SK-N-SH (cell line): ENCODE measurements at regions not wholly inside any gene's neighbourhood (a gene's known extent, or its start where the extent isn't known, plus 50 kb on each side); places are given as distances from the start of the nearest gene placed in this dataset.
A peak's percentile ranks its signal among the peaks of the same experiment; 100 is the strongest.

Source experiments
- CTCF ChIA-PET: fragments of 300-600, 350-600 bp; formaldehyde crosslinking; extraction: SDS; loops from one replicate; lab custom pipeline; 2021; lab: Yijun Ruan, JAX
- POLR2A ChIA-PET: fragments of 350-600 bp; sonication (Branson Sonifier 250); formaldehyde crosslinking; extraction: SDS; loops from one replicate; lab custom pipeline; 2020; ENCODE audit warnings: antibody characterized with exemption, inconsistent platforms; lab: Yijun Ruan, JAX
- DNase-seq: peaks from one replicate; pipeline ENCODE4 v3.0.0; 2012
- H2AFZ ChIP-seq: fragments of 200-600 bp; sonication (generic); 2 replicates; pipeline ENCODE4 v1.8.1; 2016; ENCODE audit warnings: antibody characterized with exemption, mild to moderate bottlenecking, low read depth
- H3F3A ChIP-seq: fragments of 200-600 bp; sonication (generic); replicated peaks from 2 replicates; pipeline ENCODE3; 2016; ENCODE audit warnings: antibody characterized with exemption, mild to moderate bottlenecking; ENCODE audit not compliant: insufficient read depth
- H3K27ac ChIP-seq, 2 experiments: fragments of 200-500 bp in 1 of 2; fragments of 200-600 bp in 1 of 2; sonication (Bioruptor generic) in 1 of 2; sonication (generic), shearing (Covaris generic) in 1 of 2; 2 replicates each; pipeline versions ENCODE4 v1.5.1 to v1.6.1; 2014 to 2016; ENCODE audit warnings: low read depth in 2 of 2, inconsistent platforms in 1 of 2, low read length in 1 of 2, mild to moderate bottlenecking in 1 of 2, mixed read lengths in 1 of 2
- H3K27me3 ChIP-seq: fragments of 200-600 bp; sonication (generic), shearing (Covaris generic); 2 replicates; pipeline ENCODE4 v1.6.1; 2016; ENCODE audit warnings: mixed run types; ENCODE audit not compliant: insufficient read depth
- H3K36me3 ChIP-seq, 2 experiments: fragments of 200-500 bp in 1 of 2; fragments of 200-600 bp in 1 of 2; sonication (Bioruptor generic) in 1 of 2; sonication (generic) in 1 of 2; replicated peaks in 1 of 2; 2 replicates each; pipeline versions ENCODE3 to v1.5.1; 2014 to 2016; ENCODE audit warnings: low read length in 1 of 2, mild to moderate bottlenecking in 1 of 2; ENCODE audit not compliant: insufficient read depth in 2 of 2, control insufficient read depth in 1 of 2
- H3K4me1 ChIP-seq, 2 experiments: fragments of 200-500 bp in 1 of 2; fragments of 200-600 bp in 1 of 2; sonication (Bioruptor generic) in 1 of 2; sonication (generic), shearing (Covaris generic) in 1 of 2; 2 replicates each; pipeline versions ENCODE4 v1.5.1 to v1.6.1; 2014 to 2016; ENCODE audit warnings: low read depth in 1 of 2, low read length in 1 of 2, mixed run types in 1 of 2; ENCODE audit not compliant: insufficient read depth in 2 of 2, control insufficient read depth in 1 of 2
- H3K4me2 ChIP-seq: fragments of 200-600 bp; sonication (generic), shearing (Covaris generic); 2 replicates; pipeline ENCODE4 v1.6.1; 2017; ENCODE audit warnings: mixed run types
- H3K4me3 ChIP-seq, 2 experiments: fragments of 200-500 bp in 1 of 2; fragments of 200-600 bp in 1 of 2; sonication (Bioruptor generic) in 1 of 2; sonication (generic), shearing (Covaris generic) in 1 of 2; 2 replicates each; pipeline versions ENCODE4 v1.5.1 to v1.8.1; 2014 to 2016; ENCODE audit warnings: low read depth in 2 of 2, inconsistent platforms in 1 of 2, low read length in 1 of 2, mild to moderate bottlenecking in 1 of 2, mixed read lengths in 1 of 2, moderate library complexity in 1 of 2
- H3K79me2 ChIP-seq: fragments of 200-600 bp; sonication (generic); 2 replicates; pipeline ENCODE4 v1.8.1; 2017; ENCODE audit warnings: mild to moderate bottlenecking; ENCODE audit not compliant: insufficient read depth
- H3K9ac ChIP-seq: fragments of 200-600 bp; sonication (generic); 2 replicates; pipeline ENCODE4 v1.6.1; 2017; ENCODE audit warnings: mixed run types
- H3K9me2 ChIP-seq: fragments of 200-600 bp; sonication (generic); 2 replicates; pipeline ENCODE4 v1.6.1; 2017; ENCODE audit warnings: mixed run types
- H3K9me3 ChIP-seq: fragments of 200-600 bp; sonication (generic); 2 replicates; pipeline ENCODE4 v1.6.1; 2017; ENCODE audit warnings: mixed run types, mild to moderate bottlenecking, moderate library complexity
- H4K20me1 ChIP-seq: fragments of 200-600 bp; sonication (generic); 2 replicates; pipeline ENCODE4 v1.6.1; 2017; ENCODE audit warnings: mild to moderate bottlenecking, mixed run types; ENCODE audit not compliant: insufficient read depth
- CHD2 ChIP-seq: fragments of 150-350 bp; IDR thresholded peaks from 2 replicates; pipeline ENCODE4 v1.6.1; 2018; ENCODE audit warnings: low read length; ENCODE audit not compliant: partially characterized antibody
- EZH2phosphoT487 ChIP-seq: fragments of 200-600 bp; sonication (generic); IDR thresholded peaks from 2 replicates; pipeline ENCODE4 v1.6.1; 2017; ENCODE audit warnings: low read depth, mixed run types, mild to moderate bottlenecking, antibody characterized with exemption, moderate library complexity, borderline replicate concordance
- FOSL2 ChIP-seq: IDR thresholded peaks from 2 replicates; pipeline ENCODE4 v1.4.0; 2012; ENCODE audit warnings: low read depth, mild to moderate bottlenecking, moderate library complexity, borderline replicate concordance
- JUND ChIP-seq: IDR thresholded peaks from 2 replicates; pipeline ENCODE4 v1.4.0; 2012
- MEF2A ChIP-seq: IDR thresholded peaks from 2 replicates; pipeline ENCODE4 v1.4.0; 2012; ENCODE audit warnings: low read depth, borderline replicate concordance
- MXI1 ChIP-seq: IDR thresholded peaks from 2 replicates; pipeline ENCODE4 v1.6.1; 2012; ENCODE audit warnings: mild to moderate bottlenecking, low read depth, low read length, improper control_type of control experiment
- NFIC ChIP-seq: IDR thresholded peaks from 2 replicates; pipeline ENCODE4 v1.4.0; 2012; ENCODE audit warnings: borderline replicate concordance
- NRF1 ChIP-seq: IDR thresholded peaks from 2 replicates; pipeline ENCODE4 v1.6.1; 2012; ENCODE audit warnings: low read depth, mild to moderate bottlenecking, low read length
- RAD21 ChIP-seq: IDR thresholded peaks from 2 replicates; pipeline ENCODE4 v1.6.1; 2012; ENCODE audit warnings: mild to moderate bottlenecking, low read length
- RCOR1 ChIP-seq: fragments of 150-350 bp; IDR thresholded peaks from 2 replicates; pipeline ENCODE4 v1.6.1; 2017; ENCODE audit warnings: antibody characterized with exemption, low read length
- SIN3A ChIP-seq: IDR thresholded peaks from 2 replicates; pipeline ENCODE4 v1.6.1; 2012; ENCODE audit warnings: low read depth, mild to moderate bottlenecking, low read length, moderate library complexity, borderline replicate concordance
- SMC3 ChIP-seq: IDR thresholded peaks from 2 replicates; pipeline ENCODE4 v1.6.1; 2012; ENCODE audit warnings: low read depth, low read length, improper control_type of control experiment
- TAF1 ChIP-seq: IDR thresholded peaks from 2 replicates; pipeline ENCODE4 v1.6.1; 2012; ENCODE audit warnings: low read depth, mild to moderate bottlenecking, low read length, moderate library complexity, borderline replicate concordance
- TCF12 ChIP-seq: IDR thresholded peaks from 2 replicates; pipeline ENCODE4 v1.4.0; 2012
- YY1 ChIP-seq: IDR thresholded peaks from 2 replicates; pipeline ENCODE4 v1.4.0; 2012; ENCODE audit warnings: low read depth, mild to moderate bottlenecking
- WGBS: methylation state at CpG from one replicate; pipeline ENCODE4 v1.1.6; 2017; ENCODE audit warnings: low lambda C conversion rate; 5-methylcytosine and 5-hydroxymethylcytosine counted together
- TF ChIP-seq, protein P1 (sequence below): IDR thresholded peaks from 2 replicates; pipeline ENCODE4 v1.4.0; 2012; ENCODE audit warnings: low read depth, borderline replicate concordance
- TF ChIP-seq, protein P2 (sequence below): fragments of 150-350 bp; IDR thresholded peaks from 2 replicates; pipeline ENCODE4 v1.6.1; 2017; ENCODE audit warnings: antibody characterized with exemption, low read length, low read depth, borderline replicate concordance
- TF ChIP-seq, protein P3 (sequence below): IDR thresholded peaks from 2 replicates; pipeline ENCODE4; 2012
- TF ChIP-seq, protein P4 (sequence below): fragments of 200-600 bp; sonication (generic); IDR thresholded peaks from 2 replicates; pipeline ENCODE4 v1.6.1; 2017; ENCODE audit warnings: antibody characterized with exemption, mild to moderate bottlenecking, moderate library complexity
- TF ChIP-seq, protein P5 (sequence below): IDR thresholded peaks from 2 replicates; pipeline ENCODE4 v1.6.1; 2012; ENCODE audit warnings: mild to moderate bottlenecking, low read depth, low read length, moderate library complexity

DNA sequence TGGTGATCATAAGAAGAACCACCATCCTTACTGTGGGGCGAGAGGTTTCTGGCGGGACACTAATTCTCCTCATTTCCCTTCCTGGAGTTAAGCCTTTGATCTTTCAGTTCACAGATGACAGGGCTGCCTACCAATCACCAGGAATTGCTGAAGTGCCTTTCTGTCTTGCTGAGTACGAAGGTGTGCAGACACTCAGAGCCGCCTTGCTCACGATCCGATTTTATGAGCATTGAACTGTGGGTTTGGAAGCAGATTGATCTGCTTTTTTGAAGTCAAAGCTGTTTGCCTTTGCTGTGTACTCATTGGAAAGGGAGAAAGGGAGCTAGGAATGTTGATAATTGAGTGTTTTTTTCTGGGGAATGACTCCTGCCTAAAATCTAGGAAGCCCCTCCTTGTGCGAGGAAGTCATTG is 129.1 kb upstream of the SALL4 start:
- no peak overlapping the region for H3K4me2 ChIP-seq
- POLR2A ChIA-PET: no interaction called here
- H3K9ac ChIP-seq: no peak overlapping the region
- H2AFZ ChIP-seq: no peak overlapping the region
- TF ChIP-seq, protein P1, sequence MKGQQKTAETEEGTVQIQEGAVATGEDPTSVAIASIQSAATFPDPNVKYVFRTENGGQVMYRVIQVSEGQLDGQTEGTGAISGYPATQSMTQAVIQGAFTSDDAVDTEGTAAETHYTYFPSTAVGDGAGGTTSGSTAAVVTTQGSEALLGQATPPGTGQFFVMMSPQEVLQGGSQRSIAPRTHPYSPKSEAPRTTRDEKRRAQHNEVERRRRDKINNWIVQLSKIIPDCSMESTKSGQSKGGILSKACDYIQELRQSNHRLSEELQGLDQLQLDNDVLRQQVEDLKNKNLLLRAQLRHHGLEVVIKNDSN: no peak
- TF ChIP-seq RAD21: no peak
- TF ChIP-seq EZH2phosphoT487: no peak
- no peak for TF ChIP-seq SMC3
- TF ChIP-seq CHD2: no peak
- peaks cover 0 to 14% of the 10 kb centered on the region in 2 experiments; a peak in 1 of 4 replicates for H3K4me1 ChIP-seq
- WGBS: 96% methylated on average over 7 of the region's 7 CpGs
- no peaks in the 10 kb centered on the region for H4K20me1 ChIP-seq
- no peak for DNase-seq
- no peaks in the 10 kb centered on the region for H3K9me2 ChIP-seq
- H3F3A ChIP-seq: no peaks in the 10 kb centered on the region
- no peaks in the 10 kb centered on the region for H3K27me3 ChIP-seq
- H3K9me3 ChIP-seq: no peaks in the 10 kb centered on the region
- no peak overlapping the region for H3K4me3 ChIP-seq
- no peaks in the 10 kb centered on the region for H3K79me2 ChIP-seq
- CTCF ChIA-PET: interaction anchor here (0.9 kb wide), 1 partner anchor 35 kb away, joined by 3 read pairs; no protein-coding TSS in a partner anchor
- no peaks in the 10 kb centered on the region for H3K36me3 ChIP-seq
- H3K27ac ChIP-seq: no peak overlapping the region

DNA sequence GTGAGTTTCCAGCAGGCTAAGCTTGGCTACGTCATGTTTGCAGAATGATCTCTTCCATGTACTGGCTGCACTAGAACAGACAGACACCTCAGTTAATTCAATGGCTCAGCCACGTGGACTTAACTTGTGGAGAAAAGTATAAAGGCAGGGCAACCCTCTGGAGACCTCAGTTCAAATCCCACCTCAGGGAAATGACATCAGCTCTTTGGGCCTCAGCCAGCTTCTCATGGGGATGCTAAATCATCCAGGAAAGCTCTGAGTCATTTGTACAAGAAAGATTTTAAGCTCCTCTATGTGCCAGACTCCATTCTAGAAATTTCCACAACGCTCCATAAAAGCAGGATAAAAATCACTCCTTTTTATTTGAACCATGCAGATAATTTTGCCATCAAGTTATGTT is 128.5 kb upstream of the SALL4 start:
- Histone ChIP-seq H3K4me3 (no peak overlapping the region), H3K4me2 (no peak overlapping the region), H3K27me3 (no peaks in the 10 kb centered on the region), H3K36me3 (no peaks in the 10 kb centered on the region), H2AFZ (no peak overlapping the region), H3K79me2 (no peaks in the 10 kb centered on the region), H3K9me3 (no peaks in the 10 kb centered on the region), H3K4me1 (peaks cover 0 to 14% of the 10 kb centered on the region in 2 experiments; a peak in 1 of 4 replicates), H3K27ac (no peak overlapping the region), H3K9me2 (no peaks in the 10 kb centered on the region), H3F3A (no peaks in the 10 kb centered on the region), H3K9ac (no peak overlapping the region), H4K20me1 (no peaks in the 10 kb centered on the region)
- WGBS: 85% methylated on average over 3 of the region's 3 CpGs
- POLR2A ChIA-PET: no interaction called here
- TF ChIP-seq JUND (no peak; the same call in 1 of the 2 replicates), YY1 (no peak), MEF2A (no peak), TCF12 (no peak), SIN3A (no peak), NFIC (peak; percentile 45; the same call in 1 of the 2 replicates), TAF1 (no peak), RCOR1 (no peak), MXI1 (no peak), FOSL2 (peak; percentile 45; the same call in 1 of the 2 replicates), NRF1 (no peak)
- TF ChIP-seq, protein P2, sequence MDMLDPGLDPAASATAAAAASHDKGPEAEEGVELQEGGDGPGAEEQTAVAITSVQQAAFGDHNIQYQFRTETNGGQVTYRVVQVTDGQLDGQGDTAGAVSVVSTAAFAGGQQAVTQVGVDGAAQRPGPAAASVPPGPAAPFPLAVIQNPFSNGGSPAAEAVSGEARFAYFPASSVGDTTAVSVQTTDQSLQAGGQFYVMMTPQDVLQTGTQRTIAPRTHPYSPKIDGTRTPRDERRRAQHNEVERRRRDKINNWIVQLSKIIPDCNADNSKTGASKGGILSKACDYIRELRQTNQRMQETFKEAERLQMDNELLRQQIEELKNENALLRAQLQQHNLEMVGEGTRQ: no peak
- TF ChIP-seq, protein P3, sequence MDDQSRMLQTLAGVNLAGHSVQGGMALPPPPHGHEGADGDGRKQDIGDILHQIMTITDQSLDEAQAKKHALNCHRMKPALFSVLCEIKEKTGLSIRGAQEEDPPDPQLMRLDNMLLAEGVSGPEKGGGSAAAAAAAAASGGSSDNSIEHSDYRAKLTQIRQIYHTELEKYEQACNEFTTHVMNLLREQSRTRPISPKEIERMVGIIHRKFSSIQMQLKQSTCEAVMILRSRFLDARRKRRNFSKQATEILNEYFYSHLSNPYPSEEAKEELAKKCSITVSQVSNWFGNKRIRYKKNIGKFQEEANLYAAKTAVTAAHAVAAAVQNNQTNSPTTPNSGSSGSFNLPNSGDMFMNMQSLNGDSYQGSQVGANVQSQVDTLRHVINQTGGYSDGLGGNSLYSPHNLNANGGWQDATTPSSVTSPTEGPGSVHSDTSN: peak; percentile 44
- TF ChIP-seq, protein P4, sequence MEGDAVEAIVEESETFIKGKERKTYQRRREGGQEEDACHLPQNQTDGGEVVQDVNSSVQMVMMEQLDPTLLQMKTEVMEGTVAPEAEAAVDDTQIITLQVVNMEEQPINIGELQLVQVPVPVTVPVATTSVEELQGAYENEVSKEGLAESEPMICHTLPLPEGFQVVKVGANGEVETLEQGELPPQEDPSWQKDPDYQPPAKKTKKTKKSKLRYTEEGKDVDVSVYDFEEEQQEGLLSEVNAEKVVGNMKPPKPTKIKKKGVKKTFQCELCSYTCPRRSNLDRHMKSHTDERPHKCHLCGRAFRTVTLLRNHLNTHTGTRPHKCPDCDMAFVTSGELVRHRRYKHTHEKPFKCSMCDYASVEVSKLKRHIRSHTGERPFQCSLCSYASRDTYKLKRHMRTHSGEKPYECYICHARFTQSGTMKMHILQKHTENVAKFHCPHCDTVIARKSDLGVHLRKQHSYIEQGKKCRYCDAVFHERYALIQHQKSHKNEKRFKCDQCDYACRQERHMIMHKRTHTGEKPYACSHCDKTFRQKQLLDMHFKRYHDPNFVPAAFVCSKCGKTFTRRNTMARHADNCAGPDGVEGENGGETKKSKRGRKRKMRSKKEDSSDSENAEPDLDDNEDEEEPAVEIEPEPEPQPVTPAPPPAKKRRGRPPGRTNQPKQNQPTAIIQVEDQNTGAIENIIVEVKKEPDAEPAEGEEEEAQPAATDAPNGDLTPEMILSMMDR: no peak
- TF ChIP-seq, protein P5, sequence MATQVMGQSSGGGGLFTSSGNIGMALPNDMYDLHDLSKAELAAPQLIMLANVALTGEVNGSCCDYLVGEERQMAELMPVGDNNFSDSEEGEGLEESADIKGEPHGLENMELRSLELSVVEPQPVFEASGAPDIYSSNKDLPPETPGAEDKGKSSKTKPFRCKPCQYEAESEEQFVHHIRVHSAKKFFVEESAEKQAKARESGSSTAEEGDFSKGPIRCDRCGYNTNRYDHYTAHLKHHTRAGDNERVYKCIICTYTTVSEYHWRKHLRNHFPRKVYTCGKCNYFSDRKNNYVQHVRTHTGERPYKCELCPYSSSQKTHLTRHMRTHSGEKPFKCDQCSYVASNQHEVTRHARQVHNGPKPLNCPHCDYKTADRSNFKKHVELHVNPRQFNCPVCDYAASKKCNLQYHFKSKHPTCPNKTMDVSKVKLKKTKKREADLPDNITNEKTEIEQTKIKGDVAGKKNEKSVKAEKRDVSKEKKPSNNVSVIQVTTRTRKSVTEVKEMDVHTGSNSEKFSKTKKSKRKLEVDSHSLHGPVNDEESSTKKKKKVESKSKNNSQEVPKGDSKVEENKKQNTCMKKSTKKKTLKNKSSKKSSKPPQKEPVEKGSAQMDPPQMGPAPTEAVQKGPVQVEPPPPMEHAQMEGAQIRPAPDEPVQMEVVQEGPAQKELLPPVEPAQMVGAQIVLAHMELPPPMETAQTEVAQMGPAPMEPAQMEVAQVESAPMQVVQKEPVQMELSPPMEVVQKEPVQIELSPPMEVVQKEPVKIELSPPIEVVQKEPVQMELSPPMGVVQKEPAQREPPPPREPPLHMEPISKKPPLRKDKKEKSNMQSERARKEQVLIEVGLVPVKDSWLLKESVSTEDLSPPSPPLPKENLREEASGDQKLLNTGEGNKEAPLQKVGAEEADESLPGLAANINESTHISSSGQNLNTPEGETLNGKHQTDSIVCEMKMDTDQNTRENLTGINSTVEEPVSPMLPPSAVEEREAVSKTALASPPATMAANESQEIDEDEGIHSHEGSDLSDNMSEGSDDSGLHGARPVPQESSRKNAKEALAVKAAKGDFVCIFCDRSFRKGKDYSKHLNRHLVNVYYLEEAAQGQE: no peak
- CTCF ChIA-PET: interaction anchor here (0.9 kb wide), 1 partner anchor 35 kb away, joined by 3 read pairs; no protein-coding TSS in a partner anchor
- no peak for DNase-seq
